GM23338 (cell line): ENCODE measurements at regions not wholly inside any gene's neighbourhood (a gene's known extent, or its start where the extent isn't known, plus 50 kb on each side); places are given as distances from the start of the nearest gene placed in this dataset.

Source experiments
- ATAC-seq: fragments of 200-7000 bp; cut with Tn5 transposase; 3 replicates; pipeline ENCODE4 v1.9.1; 2020
- DNase-seq: peaks from one replicate; pipeline ENCODE4 v3.0.0-alpha.2; 2015; ENCODE audit warnings: low spot score
- H2AFZ ChIP-seq: fragments of 200-600 bp; sonication (generic); 2 replicates; pipeline ENCODE4 v1.8.0; 2016; ENCODE audit warnings: antibody characterized with exemption, mild to moderate bottlenecking, moderate library complexity
- H3F3A ChIP-seq: fragments of 200-600 bp; sonication (generic); replicated peaks from 2 replicates; pipeline ENCODE4 v1.8.0; 2017; ENCODE audit warnings: antibody characterized with exemption, mixed run types, low read depth
- H3K27ac ChIP-seq: fragments of 200-600 bp; sonication (generic); 2 replicates; pipeline ENCODE4 v1.6.1; 2016; ENCODE audit warnings: low read depth
- H3K27me3 ChIP-seq: fragments of 200-600 bp; sonication (generic); 2 replicates; pipeline ENCODE4 v1.8.0; 2016; ENCODE audit warnings: mild to moderate bottlenecking, mixed run types, moderate library complexity; ENCODE audit not compliant: insufficient read depth
- H3K36me3 ChIP-seq: fragments of 200-600 bp; sonication (generic); 2 replicates; pipeline ENCODE4 v1.8.0; 2016; ENCODE audit warnings: mild to moderate bottlenecking; ENCODE audit not compliant: insufficient read depth
- H3K4me1 ChIP-seq: fragments of 200-600 bp; sonication (generic); 2 replicates; pipeline ENCODE4 v1.8.0; 2016; ENCODE audit warnings: mild to moderate bottlenecking, moderate library complexity; ENCODE audit not compliant: insufficient read depth
- H3K4me2 ChIP-seq: fragments of 200-600 bp; sonication (generic); 2 replicates; pipeline ENCODE4 v1.7.1; 2017; ENCODE audit warnings: mixed run types
- H3K4me3 ChIP-seq: fragments of 200-600 bp; sonication (generic); 2 replicates; pipeline ENCODE4 v1.6.1; 2016; ENCODE audit warnings: mixed run types
- H3K79me2 ChIP-seq: fragments of 200-600 bp; sonication (generic); replicated peaks from 2 replicates; pipeline ENCODE4 v1.8.0; 2017; ENCODE audit warnings: mild to moderate bottlenecking; ENCODE audit not compliant: insufficient read depth
- H3K9me2 ChIP-seq: fragments of 200-600 bp; sonication (generic); 2 replicates; pipeline ENCODE4 v1.8.0; 2017; ENCODE audit not compliant: insufficient read depth
- H4K20me1 ChIP-seq: fragments of 200-600 bp; sonication (generic); replicated peaks from 2 replicates; pipeline ENCODE4 v1.8.0; 2017; ENCODE audit warnings: mild to moderate bottlenecking; ENCODE audit not compliant: insufficient read depth
- H3K27ac Mint-ChIP-seq: 2 replicates; pipeline ENCODE4 v1.8.0; 2020; ENCODE audit warnings: inconsistent platforms, mild to moderate bottlenecking, moderate library complexity, mixed read lengths
- H3K27me3 Mint-ChIP-seq: 3 replicates; pipeline ENCODE4 v1.8.0; 2022; ENCODE audit warnings: low read depth, mild to moderate bottlenecking, moderate library complexity, mixed read lengths, inconsistent platforms; ENCODE audit not compliant: insufficient read depth, poor library complexity
- H3K36me3 Mint-ChIP-seq: 3 replicates; pipeline ENCODE4 v1.8.0; 2021; ENCODE audit warnings: low read depth, mild to moderate bottlenecking, inconsistent platforms, moderate library complexity, mixed read lengths
- H3K4me1 Mint-ChIP-seq: 3 replicates; pipeline ENCODE4 v1.8.0; 2020; ENCODE audit warnings: mild to moderate bottlenecking, inconsistent platforms, mixed read lengths
- H3K4me3 Mint-ChIP-seq: 3 replicates; pipeline ENCODE4 v1.8.0; 2021; ENCODE audit warnings: moderate library complexity, mild to moderate bottlenecking, inconsistent platforms, mixed read lengths
- H3K9me3 Mint-ChIP-seq: 3 replicates; pipeline ENCODE4 v1.8.0; 2020; ENCODE audit warnings: moderate library complexity, mild to moderate bottlenecking, inconsistent platforms, mixed read lengths
- EZH2 ChIP-seq: fragments of 200-600 bp; sonication (generic); IDR thresholded peaks from one replicate; pipeline ENCODE4 v1.8.0; 2017; ENCODE audit warnings: antibody characterized with exemption, mild to moderate bottlenecking, low read depth; ENCODE audit not compliant: unreplicated experiment
- EZH2phosphoT487 ChIP-seq: fragments of 200-600 bp; sonication (generic); IDR thresholded peaks from one replicate; pipeline ENCODE4 v1.8.1; 2018; ENCODE audit warnings: antibody characterized with exemption; ENCODE audit not compliant: unreplicated experiment
- NANOG ChIP-seq: IDR thresholded peaks from 2 replicates; pipeline ENCODE4 v1.6.1; 2016; ENCODE audit warnings: antibody characterized with exemption, borderline replicate concordance
- POLR2AphosphoS5 ChIP-seq: IDR thresholded peaks from 2 replicates; pipeline ENCODE4 v1.6.1; 2016; ENCODE audit warnings: antibody characterized with exemption, low read depth
- STAT1 ChIP-seq: IDR thresholded peaks from one replicate; pipeline ENCODE4 v1.6.1; 2016; ENCODE audit warnings: antibody characterized with exemption; ENCODE audit not compliant: unreplicated experiment
- ZNF114 ChIP-seq: fragments of 250-450 bp; sonication (Bioruptor Pico); IDR thresholded peaks from 2 replicates; pipeline ENCODE4 v1.5.0; 2020; ENCODE audit warnings: mild to moderate bottlenecking, moderate library complexity
- ZNF331 ChIP-seq: fragments of 250-450 bp; sonication (Bioruptor Pico); IDR thresholded peaks from 2 replicates; pipeline ENCODE4 v1.5.0; 2020; ENCODE audit warnings: low read depth, mild to moderate bottlenecking, moderate library complexity
- TF ChIP-seq, protein P1 (sequence below): fragments of 250-450 bp; sonication (Bioruptor Pico); IDR thresholded peaks from 2 replicates; pipeline ENCODE4 v1.5.0; 2020; ENCODE audit warnings: mild to moderate bottlenecking, moderate library complexity
- TF ChIP-seq, protein P2 (sequence below): IDR thresholded peaks from one replicate; pipeline ENCODE4 v1.6.1; 2018; ENCODE audit warnings: antibody characterized with exemption; ENCODE audit not compliant: unreplicated experiment
- TF ChIP-seq, protein P3 (sequence below): IDR thresholded peaks from 2 replicates; pipeline ENCODE4 v1.6.1; 2016; ENCODE audit warnings: antibody characterized with exemption

DNA sequence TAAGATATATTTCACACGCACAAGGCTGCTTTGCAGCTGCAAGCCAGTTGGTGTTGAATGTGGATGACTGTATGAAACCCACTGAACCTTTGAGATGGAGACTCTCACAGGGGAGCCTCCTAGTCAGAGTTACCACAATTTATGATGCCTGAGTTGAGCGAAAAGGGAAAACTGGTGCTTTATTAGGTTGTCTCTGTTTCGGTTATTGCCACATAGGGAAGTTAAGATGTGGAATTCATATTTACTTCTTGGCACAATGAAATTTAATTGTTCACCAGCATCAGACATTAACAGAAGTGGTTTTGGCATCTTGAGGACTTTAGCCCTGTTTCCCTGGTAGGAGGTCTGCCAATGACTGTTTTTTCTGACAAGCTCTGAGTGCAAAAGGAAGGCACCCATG, 358.2 kb downstream of the SQOR start:
- ATAC-seq = no peak
- H3K36me3 Mint-ChIP-seq = peaks cover 9% of the 10 kb centered on the region
- no peak overlapping the region for H3K4me3 ChIP-seq
- H4K20me1 ChIP-seq = no peaks in the 10 kb centered on the region
- H3F3A ChIP-seq = no peaks in the 10 kb centered on the region
- H3K27me3 Mint-ChIP-seq = peaks cover 1% of the 10 kb centered on the region
- no peaks in the 10 kb centered on the region for H3K4me1 Mint-ChIP-seq
- H3K9me2 ChIP-seq = no peaks in the 10 kb centered on the region
- no peaks in the 10 kb centered on the region for H3K4me1 ChIP-seq
- no peaks in the 10 kb centered on the region for H3K79me2 ChIP-seq
- no peaks in the 10 kb centered on the region for H3K36me3 ChIP-seq
- H3K27me3 ChIP-seq = no peaks in the 10 kb centered on the region
- H3K4me3 Mint-ChIP-seq = no peak overlapping the region
- no peak overlapping the region for H2AFZ ChIP-seq
- no peak overlapping the region for H3K4me2 ChIP-seq
- no peak for DNase-seq
- TF ChIP-seq EZH2 (no peak), EZH2phosphoT487 (no peak)
- H3K27ac Mint-ChIP-seq = no peak overlapping the region
- peaks cover 75% of the 10 kb centered on the region for H3K9me3 Mint-ChIP-seq
- no peak overlapping the region for H3K27ac ChIP-seq

DNA sequence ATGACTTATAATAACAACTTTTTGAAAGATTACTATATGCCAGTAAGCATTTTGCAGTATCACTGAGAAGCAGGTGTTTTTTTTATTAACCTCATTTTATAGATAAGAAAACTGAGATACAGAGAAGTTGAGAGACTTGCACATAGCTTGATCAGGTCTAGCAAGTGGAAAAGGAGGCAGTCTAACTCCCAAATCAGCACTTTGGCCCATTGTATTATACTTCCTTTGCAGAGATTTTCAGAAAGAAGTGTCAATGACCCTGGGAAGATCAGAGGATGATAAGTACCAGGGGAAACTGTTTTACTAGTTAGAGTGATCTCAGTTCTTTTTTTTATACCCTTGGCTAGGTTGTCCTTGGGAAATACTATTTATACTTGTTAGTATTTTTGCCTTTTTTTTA, 358.7 kb downstream of the SQOR start:
- Histone ChIP-seq H4K20me1 (no peaks in the 10 kb centered on the region), H3K4me3 (no peak overlapping the region), H3K79me2 (no peaks in the 10 kb centered on the region), H3K9me2 (no peaks in the 10 kb centered on the region), H3K4me1 (no peaks in the 10 kb centered on the region), H3K4me2 (no peak overlapping the region), H3K36me3 (no peaks in the 10 kb centered on the region), H2AFZ (no peak overlapping the region), H3F3A (no peaks in the 10 kb centered on the region), H3K27me3 (no peaks in the 10 kb centered on the region), H3K27ac (no peak overlapping the region)
- Mint-ChIP-seq H3K9me3 (peaks cover 75% of the 10 kb centered on the region), H3K4me3 (no peak overlapping the region), H3K36me3 (peaks cover 9% of the 10 kb centered on the region), H3K27me3 (peaks cover 1% of the 10 kb centered on the region), H3K4me1 (no peaks in the 10 kb centered on the region), H3K27ac (no peak overlapping the region)
- no peak for DNase-seq
- no peak for TF ChIP-seq POLR2AphosphoS5
- TF ChIP-seq, protein P1, sequence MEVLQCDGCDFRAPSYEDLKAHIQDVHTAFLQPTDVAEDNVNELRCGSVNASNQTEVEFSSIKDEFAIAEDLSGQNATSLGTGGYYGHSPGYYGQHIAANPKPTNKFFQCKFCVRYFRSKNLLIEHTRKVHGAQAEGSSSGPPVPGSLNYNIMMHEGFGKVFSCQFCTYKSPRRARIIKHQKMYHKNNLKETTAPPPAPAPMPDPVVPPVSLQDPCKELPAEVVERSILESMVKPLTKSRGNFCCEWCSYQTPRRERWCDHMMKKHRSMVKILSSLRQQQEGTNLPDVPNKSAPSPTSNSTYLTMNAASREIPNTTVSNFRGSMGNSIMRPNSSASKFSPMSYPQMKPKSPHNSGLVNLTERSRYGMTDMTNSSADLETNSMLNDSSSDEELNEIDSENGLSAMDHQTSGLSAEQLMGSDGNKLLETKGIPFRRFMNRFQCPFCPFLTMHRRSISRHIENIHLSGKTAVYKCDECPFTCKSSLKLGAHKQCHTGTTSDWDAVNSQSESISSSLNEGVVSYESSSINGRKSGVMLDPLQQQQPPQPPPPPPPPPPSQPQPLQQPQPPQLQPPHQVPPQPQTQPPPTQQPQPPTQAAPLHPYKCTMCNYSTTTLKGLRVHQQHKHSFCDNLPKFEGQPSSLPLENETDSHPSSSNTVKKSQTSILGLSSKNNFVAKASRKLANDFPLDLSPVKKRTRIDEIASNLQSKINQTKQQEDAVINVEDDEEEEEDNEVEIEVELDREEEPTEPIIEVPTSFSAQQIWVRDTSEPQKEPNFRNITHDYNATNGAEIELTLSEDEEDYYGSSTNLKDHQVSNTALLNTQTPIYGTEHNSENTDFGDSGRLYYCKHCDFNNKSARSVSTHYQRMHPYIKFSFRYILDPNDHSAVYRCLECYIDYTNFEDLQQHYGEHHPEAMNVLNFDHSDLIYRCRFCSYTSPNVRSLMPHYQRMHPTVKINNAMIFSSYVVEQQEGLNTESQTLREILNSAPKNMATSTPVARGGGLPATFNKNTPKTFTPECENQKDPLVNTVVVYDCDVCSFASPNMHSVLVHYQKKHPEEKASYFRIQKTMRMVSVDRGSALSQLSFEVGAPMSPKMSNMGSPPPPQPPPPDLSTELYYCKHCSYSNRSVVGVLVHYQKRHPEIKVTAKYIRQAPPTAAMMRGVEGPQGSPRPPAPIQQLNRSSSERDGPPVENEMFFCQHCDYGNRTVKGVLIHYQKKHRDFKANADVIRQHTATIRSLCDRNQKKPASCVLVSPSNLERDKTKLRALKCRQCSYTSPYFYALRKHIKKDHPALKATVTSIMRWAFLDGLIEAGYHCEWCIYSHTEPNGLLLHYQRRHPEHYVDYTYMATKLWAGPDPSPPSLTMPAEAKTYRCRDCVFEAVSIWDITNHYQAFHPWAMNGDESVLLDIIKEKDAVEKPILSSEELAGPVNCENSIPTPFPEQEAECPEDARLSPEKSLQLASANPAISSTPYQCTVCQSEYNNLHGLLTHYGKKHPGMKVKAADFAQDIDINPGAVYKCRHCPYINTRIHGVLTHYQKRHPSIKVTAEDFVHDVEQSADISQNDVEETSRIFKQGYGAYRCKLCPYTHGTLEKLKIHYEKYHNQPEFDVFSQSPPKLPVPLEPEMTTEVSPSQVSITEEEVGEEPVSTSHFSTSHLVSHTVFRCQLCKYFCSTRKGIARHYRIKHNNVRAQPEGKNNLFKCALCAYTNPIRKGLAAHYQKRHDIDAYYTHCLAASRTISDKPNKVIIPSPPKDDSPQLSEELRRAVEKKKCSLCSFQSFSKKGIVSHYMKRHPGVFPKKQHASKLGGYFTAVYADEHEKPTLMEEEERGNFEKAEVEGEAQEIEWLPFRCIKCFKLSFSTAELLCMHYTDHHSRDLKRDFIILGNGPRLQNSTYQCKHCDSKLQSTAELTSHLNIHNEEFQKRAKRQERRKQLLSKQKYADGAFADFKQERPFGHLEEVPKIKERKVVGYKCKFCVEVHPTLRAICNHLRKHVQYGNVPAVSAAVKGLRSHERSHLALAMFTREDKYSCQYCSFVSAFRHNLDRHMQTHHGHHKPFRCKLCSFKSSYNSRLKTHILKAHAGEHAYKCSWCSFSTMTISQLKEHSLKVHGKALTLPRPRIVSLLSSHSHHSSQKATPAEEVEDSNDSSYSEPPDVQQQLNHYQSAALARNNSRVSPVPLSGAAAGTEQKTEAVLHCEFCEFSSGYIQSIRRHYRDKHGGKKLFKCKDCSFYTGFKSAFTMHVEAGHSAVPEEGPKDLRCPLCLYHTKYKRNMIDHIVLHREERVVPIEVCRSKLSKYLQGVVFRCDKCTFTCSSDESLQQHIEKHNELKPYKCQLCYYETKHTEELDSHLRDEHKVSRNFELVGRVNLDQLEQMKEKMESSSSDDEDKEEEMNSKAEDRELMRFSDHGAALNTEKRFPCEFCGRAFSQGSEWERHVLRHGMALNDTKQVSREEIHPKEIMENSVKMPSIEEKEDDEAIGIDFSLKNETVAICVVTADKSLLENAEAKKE (CRISPR knock-in tag) = no peak
- no peak for TF ChIP-seq NANOG
- TF ChIP-seq STAT1 = no peak
- TF ChIP-seq ZNF331 (CRISPR knock-in tag) = no peak
- TF ChIP-seq, protein P2, sequence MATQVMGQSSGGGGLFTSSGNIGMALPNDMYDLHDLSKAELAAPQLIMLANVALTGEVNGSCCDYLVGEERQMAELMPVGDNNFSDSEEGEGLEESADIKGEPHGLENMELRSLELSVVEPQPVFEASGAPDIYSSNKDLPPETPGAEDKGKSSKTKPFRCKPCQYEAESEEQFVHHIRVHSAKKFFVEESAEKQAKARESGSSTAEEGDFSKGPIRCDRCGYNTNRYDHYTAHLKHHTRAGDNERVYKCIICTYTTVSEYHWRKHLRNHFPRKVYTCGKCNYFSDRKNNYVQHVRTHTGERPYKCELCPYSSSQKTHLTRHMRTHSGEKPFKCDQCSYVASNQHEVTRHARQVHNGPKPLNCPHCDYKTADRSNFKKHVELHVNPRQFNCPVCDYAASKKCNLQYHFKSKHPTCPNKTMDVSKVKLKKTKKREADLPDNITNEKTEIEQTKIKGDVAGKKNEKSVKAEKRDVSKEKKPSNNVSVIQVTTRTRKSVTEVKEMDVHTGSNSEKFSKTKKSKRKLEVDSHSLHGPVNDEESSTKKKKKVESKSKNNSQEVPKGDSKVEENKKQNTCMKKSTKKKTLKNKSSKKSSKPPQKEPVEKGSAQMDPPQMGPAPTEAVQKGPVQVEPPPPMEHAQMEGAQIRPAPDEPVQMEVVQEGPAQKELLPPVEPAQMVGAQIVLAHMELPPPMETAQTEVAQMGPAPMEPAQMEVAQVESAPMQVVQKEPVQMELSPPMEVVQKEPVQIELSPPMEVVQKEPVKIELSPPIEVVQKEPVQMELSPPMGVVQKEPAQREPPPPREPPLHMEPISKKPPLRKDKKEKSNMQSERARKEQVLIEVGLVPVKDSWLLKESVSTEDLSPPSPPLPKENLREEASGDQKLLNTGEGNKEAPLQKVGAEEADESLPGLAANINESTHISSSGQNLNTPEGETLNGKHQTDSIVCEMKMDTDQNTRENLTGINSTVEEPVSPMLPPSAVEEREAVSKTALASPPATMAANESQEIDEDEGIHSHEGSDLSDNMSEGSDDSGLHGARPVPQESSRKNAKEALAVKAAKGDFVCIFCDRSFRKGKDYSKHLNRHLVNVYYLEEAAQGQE = no peak
- no peak for TF ChIP-seq EZH2
- no peak for TF ChIP-seq ZNF114 (CRISPR knock-in tag)
- TF ChIP-seq, protein P3, sequence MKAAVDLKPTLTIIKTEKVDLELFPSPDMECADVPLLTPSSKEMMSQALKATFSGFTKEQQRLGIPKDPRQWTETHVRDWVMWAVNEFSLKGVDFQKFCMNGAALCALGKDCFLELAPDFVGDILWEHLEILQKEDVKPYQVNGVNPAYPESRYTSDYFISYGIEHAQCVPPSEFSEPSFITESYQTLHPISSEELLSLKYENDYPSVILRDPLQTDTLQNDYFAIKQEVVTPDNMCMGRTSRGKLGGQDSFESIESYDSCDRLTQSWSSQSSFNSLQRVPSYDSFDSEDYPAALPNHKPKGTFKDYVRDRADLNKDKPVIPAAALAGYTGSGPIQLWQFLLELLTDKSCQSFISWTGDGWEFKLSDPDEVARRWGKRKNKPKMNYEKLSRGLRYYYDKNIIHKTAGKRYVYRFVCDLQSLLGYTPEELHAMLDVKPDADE = no peak
- no peak for TF ChIP-seq EZH2phosphoT487
- no peak for ATAC-seq
